ENCODE measurements at regions not wholly inside any gene's neighbourhood (a gene's known extent, or its start where the extent isn't known, plus 50 kb on each side); places are given as distances from the start of the nearest gene placed in this dataset.

- no peak for DNase-seq (ENCODE audit: low read depth)
Observed at GRCh38 chr3:194007592-194008337, 128.2 kb upstream of the HES1 start.

DNA sequence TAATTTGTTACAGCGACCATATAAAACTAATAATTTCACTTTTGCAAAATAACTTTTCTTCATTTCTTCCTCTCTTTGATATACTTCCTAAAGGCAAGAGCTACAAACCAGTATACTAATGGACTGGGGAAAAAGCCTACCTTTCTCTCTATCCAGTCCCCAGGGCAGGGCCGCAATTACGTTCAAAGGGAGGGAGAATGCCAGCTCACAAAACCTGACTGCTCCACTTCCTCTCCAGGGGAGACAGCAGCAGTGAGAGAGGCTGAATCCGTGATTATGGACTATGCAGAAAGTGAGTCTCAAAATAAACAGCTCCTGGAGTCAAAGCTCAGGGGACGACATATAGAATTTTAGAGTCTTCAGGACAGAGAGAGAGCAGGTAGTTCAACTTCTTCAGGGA, 126.9 kb upstream of the HES1 start:
- DNase-seq (ENCODE audit: low read depth), result no peak

GRCh38 chr3:194009892-194010533, 125.9 kb upstream of the HES1 start:
- no peak for DNase-seq (ENCODE audit: low read depth)

DNA sequence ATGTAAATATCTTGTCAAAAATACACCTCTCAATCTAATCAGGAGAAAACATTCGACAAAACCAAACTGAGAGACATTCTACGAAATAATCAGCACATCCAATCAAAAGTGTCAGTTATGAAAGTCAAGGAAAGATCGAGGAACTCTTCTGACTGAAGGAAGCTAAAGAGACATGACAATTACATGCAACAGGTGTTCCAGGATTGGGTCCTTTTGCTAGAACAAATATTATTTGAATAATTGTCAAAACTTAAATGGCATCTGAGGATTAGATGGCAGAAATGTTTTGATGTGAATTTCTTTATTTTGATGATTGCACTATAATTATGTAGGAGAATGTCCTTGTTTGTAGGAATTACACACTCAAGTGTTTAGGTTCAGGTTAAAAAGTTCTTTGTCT, 124.1 kb upstream of the HES1 start:
- no peak for DNase-seq (ENCODE audit: low read depth)

DNA sequence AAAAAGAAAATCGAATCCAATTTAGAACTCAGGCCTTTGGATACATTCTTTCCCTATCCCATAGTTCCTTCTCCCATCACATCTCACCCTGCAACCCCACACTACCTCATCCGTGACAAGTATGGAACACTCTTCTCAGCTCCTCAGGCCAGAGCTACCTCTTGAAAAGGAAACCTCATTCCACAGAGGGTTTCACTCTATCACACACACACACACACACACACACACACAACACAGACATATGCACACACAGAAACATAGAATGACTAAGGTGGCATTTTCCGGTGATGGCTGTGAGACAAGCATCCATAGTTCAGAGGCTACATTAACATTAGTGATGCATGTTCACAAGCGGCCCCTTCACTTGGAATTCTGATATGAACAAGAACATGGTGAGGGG, 122.0 kb upstream of the HES1 start:
- DNase-seq (ENCODE audit: low read depth), result no peak

- no peak for DNase-seq (ENCODE audit: low read depth)
Observed at GRCh38 chr3:194014756-194015155, 121.2 kb upstream of the HES1 start.

- no peak for DNase-seq (ENCODE audit: low read depth)
Observed at GRCh38 chr3:194019398-194020165, 116.4 kb upstream of the HES1 start.

- no peak for DNase-seq (ENCODE audit: low read depth)
Observed at GRCh38 chr3:194022052-194022451, 113.9 kb upstream of the HES1 start.

DNA sequence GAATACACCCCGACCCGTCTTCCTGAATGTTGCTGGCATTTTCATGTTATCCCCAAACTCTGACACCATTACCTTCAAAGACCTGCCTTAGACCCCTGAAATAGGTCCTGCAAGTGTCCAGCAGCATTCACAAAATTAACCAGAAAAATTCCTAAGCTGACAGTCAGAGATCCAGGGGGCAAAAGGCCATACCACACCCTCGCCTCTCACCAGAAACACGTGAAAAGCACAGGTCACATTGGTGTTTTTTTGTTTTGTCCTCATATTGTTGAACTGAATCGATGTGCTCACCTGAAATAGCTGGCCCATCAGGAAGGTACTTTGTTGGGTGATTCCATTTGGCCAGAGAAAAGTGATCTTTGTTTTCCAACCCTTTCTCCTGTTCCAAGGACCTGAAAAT, 113.1 kb upstream of the HES1 start:
- DNase-seq (ENCODE audit: low read depth), result no peak

- DNase-seq (ENCODE audit: low read depth), result no peak
Observed at GRCh38 chr3:194023501-194024280, 112.3 kb upstream of the HES1 start.

DNA sequence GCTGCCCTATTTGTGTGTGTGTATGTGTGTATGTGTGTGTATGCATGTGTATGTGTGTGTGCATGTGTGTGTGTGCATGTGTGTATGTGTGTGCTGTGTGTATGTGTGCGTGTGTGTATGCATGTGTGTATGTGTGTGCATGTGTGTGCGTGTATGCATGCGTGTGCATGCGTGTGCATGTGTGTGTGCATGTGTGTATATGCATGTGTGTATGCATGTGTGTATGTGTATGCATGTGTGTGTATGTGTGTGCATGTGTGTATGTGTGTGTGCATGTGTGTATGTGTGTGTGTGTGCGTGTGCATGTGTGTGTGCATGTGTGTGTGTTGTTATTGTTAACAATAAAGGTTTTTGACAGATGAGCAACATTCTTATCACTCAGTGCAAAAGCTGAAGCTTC, 110.8 kb upstream of the HES1 start:
- DNase-seq (ENCODE audit: low read depth), result no peak

DNA sequence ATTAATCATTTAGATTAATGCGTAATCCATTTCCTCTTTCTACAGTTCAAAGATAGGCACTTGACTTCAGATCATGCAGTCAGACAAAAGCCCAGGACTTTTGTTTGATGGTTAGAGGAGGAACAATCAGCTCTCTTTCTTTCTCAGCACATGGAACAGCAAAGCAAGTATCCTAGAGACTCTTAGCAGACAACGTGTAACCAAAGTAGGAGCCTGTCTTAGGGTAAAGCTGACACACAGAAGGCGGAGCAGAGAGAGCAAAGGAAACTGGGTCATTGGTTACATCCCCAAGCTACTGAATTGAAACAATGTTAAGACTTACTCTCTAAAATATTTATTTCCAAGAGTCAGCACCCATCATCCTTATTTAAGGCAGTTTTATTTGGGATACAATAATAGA, 110.0 kb upstream of the HES1 start:
- DNase-seq (ENCODE audit: low read depth), result no peak

DNA sequence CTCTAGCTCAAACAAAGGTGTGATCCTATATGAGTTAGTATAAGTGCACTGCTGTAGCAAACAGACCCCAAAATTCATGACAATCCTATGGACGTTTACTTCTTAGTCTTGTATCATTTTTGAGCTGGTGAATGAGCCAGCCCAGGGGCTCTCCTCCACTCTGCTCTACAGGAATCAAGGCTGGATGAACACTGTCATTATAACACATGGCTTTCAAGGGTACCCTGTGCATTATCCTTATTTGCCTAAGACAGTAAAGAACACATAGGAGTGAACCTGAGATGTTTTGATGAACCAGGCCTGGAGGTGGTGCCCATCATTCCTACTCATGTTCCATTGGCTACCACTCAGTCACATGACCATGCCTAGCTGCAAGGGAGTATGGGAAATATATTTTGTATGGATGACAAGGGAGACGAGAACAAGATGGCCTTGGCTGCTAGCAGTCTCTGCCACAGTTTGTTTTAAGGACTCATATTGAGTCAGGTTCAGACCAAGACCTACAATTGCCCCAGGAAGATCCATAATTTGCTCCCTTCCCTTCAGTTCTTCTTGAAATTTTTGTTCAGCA, 107.4 kb upstream of the HES1 start:
- DNase-seq (ENCODE audit: low read depth), result no peak

DNA sequence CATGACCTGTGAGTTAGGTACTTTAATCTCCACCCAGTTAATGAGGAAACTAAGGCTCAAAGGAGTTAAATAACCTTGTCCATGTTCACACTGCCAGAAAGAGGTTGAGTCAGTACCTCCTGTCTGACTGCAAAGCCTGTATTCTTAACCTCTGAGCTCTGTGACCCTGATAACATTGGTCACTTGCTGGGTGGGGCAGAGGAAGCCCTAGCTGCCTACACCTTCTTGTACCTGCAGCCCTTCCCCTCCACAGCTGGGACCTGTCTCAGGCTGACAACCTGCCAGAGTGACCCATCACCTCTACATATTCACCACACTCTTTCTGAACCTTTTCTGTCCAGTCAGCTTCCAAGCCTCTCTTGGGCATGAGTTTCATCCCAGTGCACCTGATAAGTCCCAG, 106.1 kb upstream of the HES1 start:
- no peak for DNase-seq (ENCODE audit: low read depth)

DNA sequence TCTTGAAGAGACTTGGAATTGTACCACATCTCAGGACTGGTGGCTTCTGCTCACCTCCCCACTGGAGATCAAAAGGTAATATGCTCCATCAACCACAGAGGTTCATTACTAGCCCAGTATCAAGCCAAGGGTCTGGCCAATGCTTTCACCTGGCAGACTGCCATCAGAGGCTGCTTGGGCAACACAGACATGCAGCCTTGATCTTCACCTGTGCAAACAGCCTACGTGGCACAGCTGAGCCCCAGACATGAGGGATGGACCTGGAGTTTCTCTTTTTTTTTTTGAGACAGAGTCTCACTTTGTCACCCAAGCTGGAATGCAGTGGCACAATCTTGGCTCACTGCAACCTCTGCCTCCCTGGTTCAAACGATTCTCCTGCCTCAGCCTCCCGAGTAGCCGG, 105.6 kb upstream of the HES1 start:
- no peak for DNase-seq (ENCODE audit: low read depth)

GRCh38 chr3:194031349-194031748, 104.6 kb upstream of the HES1 start:
- DNase-seq (ENCODE audit: low read depth), result no peak

GRCh38 chr3:194031867-194032635, 103.9 kb upstream of the HES1 start:
- no peak for DNase-seq (ENCODE audit: low read depth)

DNA sequence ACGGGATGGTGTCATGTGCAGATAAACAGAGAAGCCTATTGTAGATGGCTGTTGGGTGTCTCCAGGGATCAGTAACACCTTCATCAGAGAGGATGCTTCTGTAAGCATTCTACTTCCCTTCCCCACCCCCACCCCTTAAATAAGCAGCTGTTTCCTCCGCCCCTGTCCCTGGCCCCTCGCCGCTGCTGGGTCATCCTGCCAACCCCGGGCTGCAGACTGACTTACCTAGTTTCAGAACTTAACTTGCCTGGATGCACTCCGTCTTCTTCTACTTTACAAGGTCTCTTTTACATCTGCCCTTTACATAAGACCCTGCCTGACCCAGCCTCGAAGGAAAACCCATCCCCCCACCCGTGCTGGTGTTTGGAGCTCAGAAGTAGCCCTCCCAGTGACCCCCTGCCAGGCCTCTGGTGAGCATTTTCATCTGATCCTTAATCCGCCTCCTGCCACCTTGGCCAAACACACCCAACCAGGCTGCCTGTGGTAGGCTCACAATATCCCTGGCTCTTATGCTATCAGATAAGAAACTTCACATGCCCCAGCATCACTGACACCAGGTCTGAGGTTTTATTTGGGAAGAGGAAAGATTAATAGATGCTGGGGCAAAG, 103.0 kb upstream of the HES1 start:
- no peak for DNase-seq (ENCODE audit: low read depth)

GRCh38 chr3:194034346-194035336, 101.3 kb upstream of the HES1 start:
- no peak for DNase-seq (ENCODE audit: low read depth)
